HG02642 (cell line): ENCODE measurements at regions not wholly inside any gene's neighbourhood (a gene's known extent, or its start where the extent isn't known, plus 50 kb on each side); places are given as distances from the start of the nearest gene placed in this dataset.
"Not testable (repeated sequence)": the region's sequence is repeated elsewhere in the genome, so short reads cannot be mapped to it uniquely, and the experiment has no call there.

Source experiments
- ATAC-seq: cut with Tn5 transposase; IDR thresholded peaks from one replicate; pipeline ENCODE4 v1.9.1; 2021; ENCODE audit warnings: mild to moderate bottlenecking; ENCODE audit not compliant: unreplicated experiment, poor library complexity

- not testable (repeated sequence) for ATAC-seq
Measured at GRCh38 chr9:22508354-22508753, 61.7 kb downstream of the DMRTA1 start.

DNA sequence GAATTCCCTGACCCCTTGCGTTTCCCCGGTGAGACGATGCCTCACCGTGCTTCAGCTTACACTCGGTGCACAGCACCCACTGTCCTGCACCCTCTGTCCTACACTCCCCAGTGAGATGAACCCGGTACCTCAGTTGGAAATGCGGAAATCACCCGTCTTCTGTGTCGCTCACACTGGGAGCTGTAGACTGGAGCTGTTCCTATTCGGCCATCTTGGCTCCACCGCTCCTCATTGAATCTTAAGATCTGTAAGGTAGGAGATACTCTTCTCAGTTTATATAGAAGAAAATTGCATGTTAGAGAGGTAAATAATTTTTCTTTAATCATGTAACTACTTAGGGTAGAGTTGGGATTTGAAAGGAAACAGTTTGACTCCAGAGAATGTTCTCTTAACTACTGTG lies 62.2 kb downstream of the DMRTA1 start:
- no peak for ATAC-seq

GRCh38 chr9:22512495-22512894 lies 65.9 kb downstream of the DMRTA1 start:
- ATAC-seq: peak; percentile 68

GRCh38 chr9:22514871-22515270 lies 68.2 kb downstream of the DMRTA1 start:
- no peak for ATAC-seq

DNA sequence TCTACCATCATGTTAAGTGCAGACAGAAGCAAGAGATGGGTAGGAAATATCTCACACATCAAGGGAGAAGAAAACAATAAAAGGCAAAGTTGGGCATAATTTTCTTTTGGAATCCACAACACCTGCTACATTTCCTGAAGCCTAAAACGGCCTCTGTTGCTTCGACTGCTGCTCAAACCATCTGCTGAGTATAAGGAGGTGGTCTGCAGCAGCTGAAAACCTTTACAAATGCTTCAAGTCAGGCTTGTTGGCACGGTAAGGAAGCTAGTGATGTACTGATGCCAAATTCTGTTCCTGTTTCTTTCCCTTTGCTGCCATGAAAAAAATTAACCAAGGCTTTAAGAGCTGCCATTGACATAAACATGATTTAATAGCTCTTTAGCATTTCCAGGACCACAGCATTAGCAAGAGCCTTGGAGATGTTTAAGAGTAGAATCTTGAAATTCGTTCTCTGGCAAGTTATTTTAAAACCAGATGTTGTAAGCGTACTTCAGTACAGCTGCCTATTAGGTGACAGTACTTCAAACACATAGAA lies 75.6 kb downstream of the DMRTA1 start:
- ATAC-seq: no peak

DNA sequence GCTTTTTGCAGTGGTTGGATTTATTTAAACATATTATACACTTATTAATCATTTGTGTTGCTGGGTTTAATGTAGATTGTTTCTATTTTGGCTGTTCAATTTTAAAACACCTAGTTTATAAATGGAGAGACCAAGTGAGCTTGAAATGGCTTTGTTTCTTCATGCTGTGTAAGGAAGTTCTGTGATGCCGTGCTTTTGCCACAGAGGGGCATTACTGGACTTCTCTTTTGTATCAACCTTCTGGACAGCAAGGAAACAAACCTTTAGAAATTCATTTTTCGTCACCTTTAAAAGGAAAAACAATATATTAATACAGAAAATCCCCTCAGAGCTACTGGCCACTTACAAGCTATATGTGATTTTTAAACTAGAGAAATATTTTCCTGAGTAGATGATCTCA lies 81.9 kb downstream of the DMRTA1 start:
- no peak for ATAC-seq

GRCh38 chr9:22529426-22530199 lies 83.0 kb downstream of the DMRTA1 start:
- no peak for ATAC-seq

DNA sequence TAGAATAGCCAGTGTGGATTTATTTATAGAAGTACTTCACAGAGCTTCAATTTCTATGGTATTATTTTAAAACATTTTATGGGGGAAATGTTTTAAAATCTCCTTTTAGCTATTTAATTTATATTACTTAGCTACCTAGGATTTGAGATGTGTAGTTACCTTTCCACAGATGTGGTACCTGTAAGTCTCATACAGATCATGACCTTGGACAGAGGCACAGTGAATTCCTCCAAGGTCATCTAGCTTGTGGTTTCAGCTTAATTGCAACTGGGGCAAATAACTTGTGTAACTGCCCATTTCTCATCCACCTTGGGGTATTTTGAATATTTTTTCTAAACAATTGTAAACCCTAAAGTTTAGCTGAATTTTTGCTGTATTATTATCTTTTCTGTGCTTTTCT lies 89.2 kb downstream of the DMRTA1 start:
- no peak for ATAC-seq

- no peak for ATAC-seq
Measured at GRCh38 chr9:22537721-22538120, 91.1 kb downstream of the DMRTA1 start.

- ATAC-seq: no peak
Measured at GRCh38 chr9:22548625-22549024, 102.0 kb downstream of the DMRTA1 start.

GRCh38 chr9:22574740-22575139 lies 128.1 kb downstream of the DMRTA1 start:
- no peak for ATAC-seq

- no peak for ATAC-seq
Measured at GRCh38 chr9:22580788-22581187, 134.2 kb downstream of the DMRTA1 start.

- ATAC-seq: no peak
Measured at GRCh38 chr9:22582221-22582620, 135.6 kb downstream of the DMRTA1 start.

- ATAC-seq: no peak
Measured at GRCh38 chr9:22588918-22589317, 142.3 kb downstream of the DMRTA1 start.

DNA sequence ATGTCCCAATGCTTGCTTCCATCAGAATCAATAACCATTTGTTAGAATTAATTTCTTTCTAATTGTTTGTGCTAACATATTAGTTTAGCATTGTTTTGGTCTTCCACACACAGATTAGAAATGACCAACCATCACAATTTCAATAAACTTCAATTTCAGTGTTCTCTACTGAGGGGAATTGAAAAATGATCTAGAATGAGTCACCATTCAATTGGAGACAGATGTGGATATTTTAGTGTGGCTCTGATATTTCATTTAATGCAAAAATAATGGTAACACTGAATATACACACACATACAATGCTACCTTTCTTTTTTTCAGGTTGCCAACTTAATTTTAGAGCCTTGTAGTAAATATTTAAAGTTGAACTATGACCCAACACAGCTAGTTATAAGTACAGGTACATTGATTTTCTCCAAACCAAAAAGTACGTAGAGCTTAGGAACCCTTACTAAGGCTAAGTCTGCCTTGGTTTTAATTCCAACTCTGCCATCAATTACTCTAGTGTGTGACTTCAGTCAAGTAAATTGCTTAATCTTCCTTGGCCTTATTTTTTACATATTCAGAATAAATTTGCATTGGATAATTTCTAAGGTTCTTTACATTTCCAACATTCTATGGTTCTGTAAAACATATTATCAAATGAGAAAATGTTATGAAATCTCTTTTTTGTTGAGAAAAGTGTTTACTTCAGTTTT lies 143.9 kb downstream of the DMRTA1 start:
- ATAC-seq: no peak

DNA sequence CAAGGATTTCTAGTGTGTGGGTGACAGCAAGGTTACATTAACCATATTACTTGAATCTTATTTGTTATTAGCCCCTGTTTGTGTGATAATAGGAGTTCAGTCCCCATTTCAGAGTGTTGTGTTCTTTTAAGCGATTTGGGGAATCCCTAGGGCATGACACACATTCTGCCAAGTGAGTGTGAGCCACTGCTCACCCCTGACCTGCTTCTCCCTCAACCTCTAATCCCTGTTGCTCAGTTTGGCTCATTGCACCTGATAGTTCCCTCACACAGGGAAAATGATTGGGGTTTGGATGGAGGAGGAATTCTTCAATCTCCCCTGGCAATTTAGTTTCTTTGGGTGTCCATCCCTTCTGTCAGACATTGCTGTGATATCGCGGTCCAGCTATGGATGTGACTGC lies 149.2 kb downstream of the DMRTA1 start:
- ATAC-seq: no peak

DNA sequence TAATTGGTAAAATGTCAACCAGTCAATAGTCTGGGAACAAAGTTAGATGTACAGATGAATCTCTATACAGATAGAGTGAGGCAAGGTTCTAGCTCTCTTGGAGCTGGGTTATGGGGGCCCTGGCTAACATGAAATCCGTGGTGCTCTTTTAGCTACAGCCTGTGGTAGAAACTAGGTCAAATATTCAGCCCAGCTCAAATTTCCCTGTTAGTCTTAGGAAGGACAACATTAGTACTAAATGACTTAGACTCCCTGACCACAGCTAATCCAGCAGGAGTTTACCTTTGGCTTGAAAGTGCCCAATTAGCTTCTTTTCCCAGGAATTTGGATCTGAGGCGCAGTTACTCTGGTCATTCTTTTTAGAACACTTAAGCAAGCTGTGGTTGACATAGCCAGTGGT lies 170.5 kb downstream of the DMRTA1 start:
- no peak for ATAC-seq

DNA sequence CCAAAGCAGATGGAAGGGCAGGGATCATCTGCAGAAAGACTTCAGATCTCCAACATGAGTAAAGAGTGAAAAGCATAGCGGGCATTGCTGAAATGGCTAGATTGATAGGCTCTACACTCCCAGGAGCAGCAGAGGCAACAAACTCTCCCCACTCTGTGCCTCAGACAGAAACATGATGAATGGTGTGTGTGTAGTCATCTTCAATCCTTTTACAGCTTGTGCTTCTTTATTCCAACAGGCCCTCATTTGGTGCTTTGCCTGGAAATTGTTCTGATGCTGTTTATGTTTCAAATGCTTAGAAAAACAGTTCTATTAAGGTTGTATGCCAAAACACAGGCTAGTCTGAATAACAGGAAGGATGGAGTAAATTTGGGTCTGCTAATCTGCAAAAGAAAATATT lies 176.2 kb downstream of the DMRTA1 start:
- ATAC-seq: no peak

DNA sequence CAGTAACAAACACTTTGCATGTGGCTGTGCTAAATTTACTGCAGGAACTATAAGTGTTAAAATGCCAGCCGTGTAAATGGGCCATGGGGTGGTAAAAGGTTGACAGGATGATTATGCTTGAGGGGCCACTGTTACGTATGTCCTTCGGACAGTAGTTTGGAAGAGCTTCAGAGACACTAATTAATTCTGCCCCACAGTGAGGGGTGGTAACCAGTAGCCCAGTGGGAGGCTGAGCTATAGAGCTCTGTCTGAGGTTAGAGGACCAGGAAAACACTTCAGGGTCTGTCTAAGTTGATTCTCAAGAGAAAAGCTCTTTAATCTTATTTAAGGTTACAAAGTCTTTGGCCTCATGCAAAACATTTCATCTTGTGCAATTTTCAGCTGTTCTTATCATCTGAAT lies 176.6 kb downstream of the DMRTA1 start:
- no peak for ATAC-seq

DNA sequence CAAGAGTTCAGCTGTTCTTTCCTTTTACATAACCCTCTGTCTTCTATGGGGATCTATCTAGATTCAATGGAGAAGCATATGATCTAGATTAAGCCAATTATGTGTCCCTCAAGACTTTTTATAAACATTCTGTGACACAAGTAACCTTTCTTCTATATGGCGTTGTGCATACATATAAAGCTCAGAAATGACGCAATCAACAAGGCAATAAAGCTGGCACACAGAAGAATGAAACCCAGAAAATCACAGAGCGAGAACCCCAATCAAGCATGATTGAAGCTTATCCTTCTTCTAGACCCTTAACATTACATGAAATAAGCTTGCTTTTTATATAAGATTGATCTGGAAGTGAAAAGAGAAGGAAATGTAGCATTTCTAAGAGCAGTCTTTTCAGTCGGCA lies 178.9 kb downstream of the DMRTA1 start:
- no peak for ATAC-seq

- ATAC-seq: no peak
Measured at GRCh38 chr9:22643541-22643940, 196.9 kb downstream of the DMRTA1 start.

DNA sequence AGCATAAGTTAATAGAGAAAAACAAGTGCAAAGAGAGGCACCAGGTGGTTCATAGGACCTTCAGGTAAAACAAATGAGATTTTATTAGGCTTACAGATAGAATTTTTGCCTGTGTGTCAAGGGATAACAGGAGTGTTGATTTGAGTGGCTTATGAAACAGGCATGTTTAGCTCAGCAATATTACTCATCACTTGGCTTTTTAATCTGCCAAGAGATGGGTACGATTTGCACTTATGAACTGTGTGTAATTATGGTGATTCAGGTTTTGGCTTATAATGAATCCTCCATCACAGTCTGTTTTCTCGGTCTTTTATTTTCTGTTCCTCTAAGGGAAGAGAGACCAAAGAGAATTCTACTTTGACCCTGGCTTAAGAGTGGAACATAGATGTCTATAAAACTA lies 199.3 kb downstream of the DMRTA1 start:
- no peak for ATAC-seq
